PC-9 (cell line): ENCODE measurements at regions not wholly inside any gene's neighbourhood (a gene's known extent, or its start where the extent isn't known, plus 50 kb on each side); places are given as distances from the start of the nearest gene placed in this dataset.

Experiments
- BruUV-seq: library from RNA; stranded (reverse); fragments of 400-500 nt; replicated peaks from 2 replicates; lab custom pipeline; 2021; lab: Mats Ljungman, UMichigan
- CTCF ChIA-PET: fragments of 300-600 bp; sonication (Branson Sonifier 250); formaldehyde crosslinking; loops from one replicate; lab custom pipeline; 2022; ENCODE audit warnings: antibody characterized with exemption; lab: Charles Lee
- POLR2A ChIA-PET: fragments of 300-600 bp; sonication (Branson Sonifier 250); formaldehyde crosslinking; loops from one replicate; lab custom pipeline; 2022; ENCODE audit warnings: antibody characterized with exemption; ENCODE audit not compliant: unreplicated experiment; lab: Charles Lee
- DNase-seq, 2 experiments: peaks; one replicate each; pipeline versions ENCODE4 v3.0.0 to v3.0.0-alpha.2; 2015 to 2022; ENCODE audit warnings: mixed read lengths in 1 of 2
- H2AFZ ChIP-seq: fragments of 200-600 bp; sonication (generic); 2 replicates; pipeline ENCODE4 v1.8.1; 2017; ENCODE audit warnings: antibody characterized with exemption
- H3F3A ChIP-seq: fragments of 200-600 bp; sonication (generic); 2 replicates; pipeline ENCODE4 v1.8.1; 2017; ENCODE audit warnings: antibody characterized with exemption, mild to moderate bottlenecking, low read depth; ENCODE audit not compliant: insufficient read depth
- H3K27ac ChIP-seq: fragments of 200-600 bp; sonication (generic); 2 replicates; pipeline ENCODE4 v1.6.1; 2016; ENCODE audit warnings: mixed run types
- H3K27me3 ChIP-seq: fragments of 200-600 bp; sonication (generic); 2 replicates; pipeline ENCODE4 v1.6.1; 2016; ENCODE audit warnings: low read depth, mixed run types; ENCODE audit not compliant: insufficient read depth
- H3K36me3 ChIP-seq: fragments of 200-600 bp; sonication (generic); 2 replicates; pipeline ENCODE4 v1.6.1; 2016; ENCODE audit warnings: low read depth, mixed run types
- H3K4me1 ChIP-seq: fragments of 200-600 bp; sonication (generic); replicated peaks from 2 replicates; pipeline ENCODE4 v1.6.1; 2016; ENCODE audit warnings: mixed run types; ENCODE audit not compliant: insufficient read depth
- H3K4me2 ChIP-seq: fragments of 200-600 bp; sonication (generic); 2 replicates; pipeline ENCODE4 v1.6.1; 2017; ENCODE audit warnings: mixed run types
- H3K4me3 ChIP-seq: fragments of 200-600 bp; sonication (generic); 2 replicates; pipeline ENCODE4 v1.6.1; 2016; ENCODE audit warnings: mixed run types
- H3K79me2 ChIP-seq: fragments of 200-600 bp; sonication (generic); 2 replicates; pipeline ENCODE4 v1.6.1; 2017; ENCODE audit warnings: low read depth, mixed run types
- H3K9me2 ChIP-seq: fragments of 200-600 bp; sonication (generic); 2 replicates; pipeline ENCODE4 v1.8.1; 2017; ENCODE audit warnings: mild to moderate bottlenecking; ENCODE audit not compliant: insufficient read depth
- H3K9me3 ChIP-seq: fragments of 200-600 bp; sonication (generic); 2 replicates; pipeline ENCODE4 v1.8.1; 2016; ENCODE audit warnings: low read depth; ENCODE audit not compliant: insufficient read depth
- H4K20me1 ChIP-seq: fragments of 200-600 bp; sonication (generic); 2 replicates; pipeline ENCODE4 v1.8.1; 2017; ENCODE audit not compliant: insufficient read depth
- CTCF ChIP-seq: fragments of 200-600 bp; sonication (generic); conservative IDR thresholded peaks from 2 replicates; pipeline ENCODE4 v1.6.1; 2017; ENCODE audit warnings: mixed run types, antibody characterized with exemption, mild to moderate bottlenecking, moderate library complexity
- EZH2 ChIP-seq: fragments of 200-600 bp; sonication (generic); IDR thresholded peaks from 2 replicates; pipeline ENCODE4 v1.8.0; 2017; ENCODE audit warnings: antibody characterized with exemption, low read depth
- intact Hi-C: fragments of 100-400 bp; cut with micrococcal nuclease; formaldehyde crosslinking; loops from one replicate; pipeline ENCODE4 v1.10.0; 2022; ENCODE audit not compliant: unreplicated experiment

- Histone ChIP-seq H3K4me2 (no peak overlapping the region), H3F3A (no peaks in the 10 kb centered on the region), H3K4me1 (no peaks in the 10 kb centered on the region), H3K36me3 (no peaks in the 10 kb centered on the region), H3K4me3 (no peak overlapping the region), H2AFZ (no peak overlapping the region), H3K27me3 (no peaks in the 10 kb centered on the region), H3K9me2 (no peaks in the 10 kb centered on the region), H3K27ac (no peak overlapping the region), H3K79me2 (no peaks in the 10 kb centered on the region), H4K20me1 (no peaks in the 10 kb centered on the region; the same call in 1 of the 2 replicates), H3K9me3 (no peaks in the 10 kb centered on the region)
- no peak for DNase-seq
- BruUV-seq: no TSS peak
- intact Hi-C loops: no loop called here
- POLR2A ChIA-PET: no interaction called here
- no peak for TF ChIP-seq CTCF
- no peak for TF ChIP-seq EZH2
- CTCF ChIA-PET: no interaction called here
Observed at GRCh38 chr15:81830520-81830919, 215.3 kb downstream of the MEX3B start.

GRCh38 chr15:81829918-81830317 lies 215.9 kb downstream of the MEX3B start:
- H3F3A ChIP-seq: no peaks in the 10 kb centered on the region
- no peaks in the 10 kb centered on the region; the same call in 1 of the 2 replicates for H4K20me1 ChIP-seq
- H3K27me3 ChIP-seq: no peaks in the 10 kb centered on the region
- H3K27ac ChIP-seq: no peak overlapping the region
- H3K9me3 ChIP-seq: no peaks in the 10 kb centered on the region
- intact Hi-C loops: no loop called here
- no peak overlapping the region for H3K4me3 ChIP-seq
- H3K79me2 ChIP-seq: no peaks in the 10 kb centered on the region
- H3K4me1 ChIP-seq: no peaks in the 10 kb centered on the region
- TF ChIP-seq CTCF (no peak), EZH2 (no peak)
- H2AFZ ChIP-seq: no peak overlapping the region
- ChIA-PET CTCF (no interaction called here), POLR2A (no interaction called here)
- no peak overlapping the region for H3K4me2 ChIP-seq
- H3K36me3 ChIP-seq: no peaks in the 10 kb centered on the region
- BruUV-seq: no TSS peak
- DNase-seq: no peak
- no peaks in the 10 kb centered on the region for H3K9me2 ChIP-seq

- DNase-seq: no peak
- TF ChIP-seq CTCF (no peak), EZH2 (no peak)
- Histone ChIP-seq H3K27ac (no peak overlapping the region), H4K20me1 (no peaks in the 10 kb centered on the region; the same call in 1 of the 2 replicates), H3F3A (no peaks in the 10 kb centered on the region), H3K4me3 (no peak overlapping the region), H3K27me3 (no peaks in the 10 kb centered on the region), H2AFZ (no peak overlapping the region), H3K79me2 (no peaks in the 10 kb centered on the region), H3K9me3 (no peaks in the 10 kb centered on the region), H3K4me2 (no peak overlapping the region), H3K36me3 (no peaks in the 10 kb centered on the region), H3K9me2 (no peaks in the 10 kb centered on the region), H3K4me1 (no peaks in the 10 kb centered on the region)
- BruUV-seq: no TSS peak
- POLR2A ChIA-PET: no interaction called here
- CTCF ChIA-PET: no interaction called here
- intact Hi-C loops: no loop called here
Observed at GRCh38 chr15:81828135-81828534, 217.7 kb downstream of the MEX3B start.
